Spleen (tissue), 7 donors: ENCODE measurements at regions not wholly inside any gene's neighbourhood (a gene's known extent, or its start where the extent isn't known, plus 50 kb on each side); places are given as distances from the start of the nearest gene placed in this dataset.

Source experiments
- CTCF ChIP-seq, 11 experiments: fragments of 200-600 bp in 7 of 11; fragments of 450-650 bp in 4 of 11; sonication (generic) in 4 of 11; IDR thresholded peaks in 8 of 11; conservative IDR thresholded peaks in 3 of 11; 1 replicate in 7 of 11; 2 replicates in 4 of 11; pipeline versions ENCODE4 v1.4.0 to v1.8.0; 2016 to 2021; ENCODE audit warnings: antibody characterized with exemption in 11 of 11, inconsistent platforms in 4 of 11, mild to moderate bottlenecking in 1 of 11
- POLR2A ChIP-seq, 3 donors: fragments of 450-650 bp; IDR thresholded peaks; one replicate each; pipeline ENCODE4 v1.5.1; 2017; ENCODE audit warnings: antibody characterized with exemption in 3 of 3, mild to moderate bottlenecking in 1 of 3
- POLR2AphosphoS5 ChIP-seq, 3 donors: sonication (generic); formaldehyde crosslinking; IDR thresholded peaks; one replicate each; pipeline ENCODE4 v1.5.1; 2017; ENCODE audit warnings: antibody characterized with exemption in 3 of 3
- donor health status: DM: no; HTN: no; CAD: no; lungs with moderate emphysema.
- donor health status: DM: no; HTN: no; CAD: no.
- donor health status: DM: no; HTN: no; CAD: no.

GRCh38 chr14:75363130-75363529 lies 64.7 kb upstream of the JDP2 start:
- TF ChIP-seq POLR2A (IDR thresholded peaks at IDR 0.05) (no peak), POLR2AphosphoS5 (IDR thresholded peaks at IDR 0.05) (no peak), CTCF (IDR thresholded peaks at IDR 0.05 in 8 of 11, conservative IDR thresholded peaks at IDR 0.05 in 3 of 11) (no peak)
